Endothelial cell of umbilical vein (primary cell): ENCODE measurements at regions not wholly inside any gene's neighbourhood (a gene's known extent, or its start where the extent isn't known, plus 50 kb on each side); places are given as distances from the start of the nearest gene placed in this dataset.

ENCODE experiments used
- BruUV-seq: library from RNA; stranded (reverse); fragments of 400-500 nt; replicated peaks from 2 replicates; lab custom pipeline; 2021; lab: Mats Ljungman, UMichigan
- CTCF ChIA-PET: fragments of 300-600, 350-600 bp; sonication (Branson Sonifier 250); formaldehyde crosslinking; loops from one replicate; lab custom pipeline; 2021; ENCODE audit warnings: antibody characterized with exemption, inconsistent platforms; lab: Charles Lee
- POLR2A ChIA-PET: fragments of 300-600, 350-600 bp; sonication (Branson Sonifier 250); formaldehyde crosslinking; loops from one replicate; lab custom pipeline; 2021; ENCODE audit warnings: antibody characterized with exemption, inconsistent platforms; lab: Charles Lee
- DNase-seq: peaks from one replicate; pipeline ENCODE4 v3.0.0-alpha.2; 2011; ENCODE audit warnings: low read depth, low spot score
- FAIRE-seq: peaks from 2 replicates; lab custom pipeline; 2011; peaks lifted over from hg19 to GRCh38; lab: Jason Lieb, UNC
- H2AFZ ChIP-seq: 2 replicates; pipeline ENCODE4 v1.6.0; 2012; ENCODE audit warnings: low read depth, low read length, control low read depth, inconsistent platforms
- H3K27ac ChIP-seq: 2 replicates; pipeline ENCODE4 v1.5.1; 2011; ENCODE audit warnings: low read depth, mild to moderate bottlenecking, control low read depth, low read length, moderate library complexity; ENCODE audit not compliant: insufficient read depth
- H3K27me3 ChIP-seq, 2 experiments: 2 replicates each; pipeline versions ENCODE4 v1.6.0 to v1.6.1; 2011; ENCODE audit warnings: low read length in 2 of 2, mixed read lengths in 1 of 2; ENCODE audit not compliant: control insufficient read depth in 2 of 2, insufficient read depth in 2 of 2
- H3K36me3 ChIP-seq, 2 experiments: 2 replicates in 1 of 2; 3 replicates in 1 of 2; pipeline ENCODE4 v1.5.1; 2011; ENCODE audit warnings: low read length in 2 of 2, mild to moderate bottlenecking in 1 of 2, moderate library complexity in 1 of 2; ENCODE audit not compliant: control insufficient read depth in 2 of 2, insufficient read depth in 2 of 2; ENCODE audit errors: extremely low read depth in 1 of 2
- H3K4me1 ChIP-seq: 3 replicates; pipeline ENCODE4 v1.5.1; 2011; ENCODE audit warnings: mild to moderate bottlenecking, low read length; ENCODE audit not compliant: control insufficient read depth, insufficient read depth; ENCODE audit errors: extremely low read depth
- H3K4me2 ChIP-seq: 2 replicates; pipeline ENCODE4 v1.6.1; 2011; ENCODE audit warnings: low read length, control low read depth, mixed read lengths; ENCODE audit not compliant: insufficient read depth
- H3K4me3 ChIP-seq, 3 experiments: fragments of 200-600 bp in 1 of 3; sonication (generic), shearing (Covaris generic) in 1 of 3; replicated peaks in 1 of 3; 2 replicates each; pipeline ENCODE4 v1.5.1; 2011 to 2016; ENCODE audit warnings: control low read depth in 3 of 3, low read length in 3 of 3, mild to moderate bottlenecking in 2 of 3, inconsistent platforms in 1 of 3, low read depth in 1 of 3, moderate library complexity in 1 of 3; ENCODE audit not compliant: insufficient read depth in 1 of 3
- H3K79me2 ChIP-seq: 2 replicates; pipeline ENCODE4 v1.6.0; 2012; ENCODE audit warnings: low read length, inconsistent platforms; ENCODE audit not compliant: control insufficient read depth, insufficient read depth
- H3K9ac ChIP-seq: replicated peaks from 2 replicates; pipeline ENCODE3; 2011; ENCODE audit warnings: low read length, control low read depth; ENCODE audit not compliant: insufficient read depth; ENCODE audit errors: extremely low read depth
- H3K9me1 ChIP-seq: replicated peaks from 3 replicates; pipeline ENCODE4 v1.6.0; 2011; ENCODE audit warnings: mild to moderate bottlenecking, low read length; ENCODE audit not compliant: control insufficient read depth, insufficient read depth; ENCODE audit errors: extremely low read depth
- H3K9me3 ChIP-seq: replicated peaks from 2 replicates; pipeline ENCODE4 v1.5.1; 2012; ENCODE audit warnings: low read length, inconsistent platforms; ENCODE audit not compliant: control insufficient read depth, insufficient read depth
- H4K20me1 ChIP-seq: replicated peaks from 2 replicates; pipeline ENCODE3; 2011; ENCODE audit warnings: mild to moderate bottlenecking, low read length; ENCODE audit not compliant: control insufficient read depth, insufficient read depth; ENCODE audit errors: extremely low read depth
- EZH2 ChIP-seq: IDR thresholded peaks from 2 replicates; pipeline ENCODE4 v1.6.1; 2012; ENCODE audit warnings: borderline replicate concordance, low read depth, mild to moderate bottlenecking, moderate library complexity, low read length, inconsistent platforms; ENCODE audit not compliant: severe bottlenecking
- FOS ChIP-seq: IDR thresholded peaks from 2 replicates; pipeline ENCODE4 v1.6.1; 2011; ENCODE audit warnings: mild to moderate bottlenecking, low read length, moderate library complexity, borderline replicate concordance; ENCODE audit not compliant: insufficient read depth
- GATA2 ChIP-seq: IDR thresholded peaks from 2 replicates; pipeline ENCODE4 v1.7.0; 2011; ENCODE audit warnings: low read depth, mild to moderate bottlenecking, moderate library complexity, mixed read lengths, low read length; ENCODE audit not compliant: insufficient read length, insufficient read depth
- JUN ChIP-seq: IDR thresholded peaks from 2 replicates; pipeline ENCODE4 v1.6.1; 2011; ENCODE audit warnings: borderline replicate concordance, low read depth; ENCODE audit not compliant: insufficient read length, insufficient read depth
- MYC ChIP-seq: IDR thresholded peaks from one replicate; pipeline ENCODE4 v1.6.1; 2011; ENCODE audit warnings: mild to moderate bottlenecking, low read depth, low read length
- POLR2A ChIP-seq: IDR thresholded peaks from 2 replicates; pipeline ENCODE4 v1.6.1; 2012; ENCODE audit warnings: low read depth, mild to moderate bottlenecking, control low read depth, low read length
- POLR2AphosphoS5 ChIP-seq: IDR thresholded peaks from 2 replicates; pipeline ENCODE4 v1.6.1; 2012; ENCODE audit warnings: low read depth, mild to moderate bottlenecking, control low read depth, low read length, moderate library complexity; ENCODE audit not compliant: insufficient read depth
- dilution Hi-C: fragments of 300-500 bp; cut with MboI; formaldehyde crosslinking; loops from one replicate; pipeline ENCODE4 v1.15.0; 2019; ENCODE audit warnings: low sequenced_read_pairs; ENCODE audit not compliant: extremely low pct_ligation_motif_present
- intact Hi-C: fragments of 100-400 bp; cut with micrococcal nuclease; formaldehyde crosslinking; loops from one replicate; pipeline ENCODE4 v1.10.0; 2022
- TF ChIP-seq, protein P1 (sequence below), 2 donors: IDR thresholded peaks; 1 replicate in 1 of 2; 2 replicates in 1 of 2; pipeline ENCODE4 v1.5.1; 2011; ENCODE audit warnings: low read length in 2 of 2, mild to moderate bottlenecking in 2 of 2, moderate library complexity in 2 of 2, control low read depth in 1 of 2, inconsistent platforms in 1 of 2, low read depth in 1 of 2; ENCODE audit not compliant: insufficient read depth in 1 of 2; ENCODE audit errors: extremely low read depth in 1 of 2
- TF ChIP-seq, protein P2 (sequence below): IDR thresholded peaks from 2 replicates; pipeline ENCODE4 v1.6.1; 2011; ENCODE audit not compliant: insufficient read depth, insufficient read length

DNA sequence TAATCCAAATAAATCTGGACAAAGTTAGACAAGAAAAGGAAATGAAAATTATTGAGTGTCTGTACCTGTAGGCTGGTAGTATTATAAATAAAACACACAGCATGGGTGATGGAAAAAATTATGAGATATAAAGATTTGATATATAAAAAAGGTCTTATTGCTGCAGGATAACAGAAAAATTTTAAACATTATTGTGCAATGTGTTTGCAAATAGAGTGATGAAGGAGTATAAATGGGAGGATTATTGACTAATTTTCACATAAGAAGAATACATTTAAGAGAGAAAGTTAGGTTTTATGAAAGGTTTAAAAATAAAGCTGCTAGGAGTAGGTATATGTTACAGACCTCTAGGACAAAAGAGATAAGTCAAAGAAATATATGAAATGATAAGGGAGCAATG lies 336.7 kb upstream of the MAN1A1 start:
- H2AFZ ChIP-seq = no peak overlapping the region
- H4K20me1 ChIP-seq = no peaks in the 10 kb centered on the region
- TF ChIP-seq, protein P1, sequence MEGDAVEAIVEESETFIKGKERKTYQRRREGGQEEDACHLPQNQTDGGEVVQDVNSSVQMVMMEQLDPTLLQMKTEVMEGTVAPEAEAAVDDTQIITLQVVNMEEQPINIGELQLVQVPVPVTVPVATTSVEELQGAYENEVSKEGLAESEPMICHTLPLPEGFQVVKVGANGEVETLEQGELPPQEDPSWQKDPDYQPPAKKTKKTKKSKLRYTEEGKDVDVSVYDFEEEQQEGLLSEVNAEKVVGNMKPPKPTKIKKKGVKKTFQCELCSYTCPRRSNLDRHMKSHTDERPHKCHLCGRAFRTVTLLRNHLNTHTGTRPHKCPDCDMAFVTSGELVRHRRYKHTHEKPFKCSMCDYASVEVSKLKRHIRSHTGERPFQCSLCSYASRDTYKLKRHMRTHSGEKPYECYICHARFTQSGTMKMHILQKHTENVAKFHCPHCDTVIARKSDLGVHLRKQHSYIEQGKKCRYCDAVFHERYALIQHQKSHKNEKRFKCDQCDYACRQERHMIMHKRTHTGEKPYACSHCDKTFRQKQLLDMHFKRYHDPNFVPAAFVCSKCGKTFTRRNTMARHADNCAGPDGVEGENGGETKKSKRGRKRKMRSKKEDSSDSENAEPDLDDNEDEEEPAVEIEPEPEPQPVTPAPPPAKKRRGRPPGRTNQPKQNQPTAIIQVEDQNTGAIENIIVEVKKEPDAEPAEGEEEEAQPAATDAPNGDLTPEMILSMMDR (IDR thresholded peaks at IDR 0.05; ENCODE audit: extremely low read depth in 1 of 2, insufficient read depth in 1 of 2, low read depth in 1 of 2, low read length in 2 of 2) = no peak
- no peak for TF ChIP-seq MYC
- TF ChIP-seq GATA2 = no peak
- TF ChIP-seq EZH2 = no peak
- TF ChIP-seq, protein P2, sequence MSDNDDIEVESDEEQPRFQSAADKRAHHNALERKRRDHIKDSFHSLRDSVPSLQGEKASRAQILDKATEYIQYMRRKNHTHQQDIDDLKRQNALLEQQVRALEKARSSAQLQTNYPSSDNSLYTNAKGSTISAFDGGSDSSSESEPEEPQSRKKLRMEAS = no peak
- TF ChIP-seq POLR2AphosphoS5 = no peak
- no peak for TF ChIP-seq JUN
- TF ChIP-seq FOS = no peak
- no peak for TF ChIP-seq POLR2A
- H3K79me2 ChIP-seq = no peaks in the 10 kb centered on the region
- dilution Hi-C loops (no loop called here), intact Hi-C loops (no loop called here)
- no peak overlapping the region for H3K4me2 ChIP-seq
- H3K9me3 ChIP-seq = no peaks in the 10 kb centered on the region
- no peaks in the 10 kb centered on the region for H3K9me1 ChIP-seq
- no peaks in the 10 kb centered on the region for H3K36me3 ChIP-seq
- H3K9ac ChIP-seq = no peak overlapping the region
- FAIRE-seq (no peak), DNase-seq (no peak)
- POLR2A ChIA-PET = no interaction called here
- H3K27me3 ChIP-seq = no peaks in the 10 kb centered on the region
- H3K4me3 ChIP-seq = no peak overlapping the region
- no TSS peak for BruUV-seq
- no peaks in the 10 kb centered on the region for H3K4me1 ChIP-seq
- no peak overlapping the region for H3K27ac ChIP-seq
- CTCF ChIA-PET = no interaction called here
